K562 (cell line): ENCODE measurements at regions not wholly inside any gene's neighbourhood (a gene's known extent, or its start where the extent isn't known, plus 50 kb on each side); places are given as distances from the start of the nearest gene placed in this dataset.

Source experiments
- ERF ChIP-seq: fragments of 450-650 bp; formaldehyde crosslinking; IDR thresholded peaks from 2 replicates; pipeline ENCODE4 v1.4.0; 2020; ENCODE audit warnings: mild to moderate bottlenecking, mixed read lengths
- TF ChIP-seq, protein P1 (sequence below): sonication (generic); formaldehyde crosslinking; IDR thresholded peaks from 2 replicates; pipeline ENCODE4 v1.4.0; 2020; ENCODE audit warnings: mild to moderate bottlenecking, missing genetic modification reagents

DNA sequence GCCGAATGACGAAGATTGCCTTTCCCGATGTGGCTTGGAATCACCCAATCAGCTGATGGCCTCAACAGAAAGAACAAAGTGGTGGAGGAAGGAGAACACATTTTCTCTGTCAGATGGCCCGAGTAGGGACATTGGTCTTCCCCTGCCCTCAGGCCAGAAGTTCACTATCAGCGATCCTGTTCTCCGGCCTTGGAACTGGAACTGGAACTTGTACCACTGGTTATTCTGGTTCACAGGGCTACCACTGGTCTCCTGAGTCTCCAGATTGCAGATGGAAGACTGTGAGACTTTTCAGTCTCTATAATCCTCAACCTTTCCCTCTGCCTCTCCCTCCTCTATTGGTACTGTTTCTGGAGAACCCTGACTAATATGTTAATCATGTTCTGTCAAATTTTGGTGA is 180.4 kb downstream of the ANKRD30B start:
- TF ChIP-seq, protein P1, sequence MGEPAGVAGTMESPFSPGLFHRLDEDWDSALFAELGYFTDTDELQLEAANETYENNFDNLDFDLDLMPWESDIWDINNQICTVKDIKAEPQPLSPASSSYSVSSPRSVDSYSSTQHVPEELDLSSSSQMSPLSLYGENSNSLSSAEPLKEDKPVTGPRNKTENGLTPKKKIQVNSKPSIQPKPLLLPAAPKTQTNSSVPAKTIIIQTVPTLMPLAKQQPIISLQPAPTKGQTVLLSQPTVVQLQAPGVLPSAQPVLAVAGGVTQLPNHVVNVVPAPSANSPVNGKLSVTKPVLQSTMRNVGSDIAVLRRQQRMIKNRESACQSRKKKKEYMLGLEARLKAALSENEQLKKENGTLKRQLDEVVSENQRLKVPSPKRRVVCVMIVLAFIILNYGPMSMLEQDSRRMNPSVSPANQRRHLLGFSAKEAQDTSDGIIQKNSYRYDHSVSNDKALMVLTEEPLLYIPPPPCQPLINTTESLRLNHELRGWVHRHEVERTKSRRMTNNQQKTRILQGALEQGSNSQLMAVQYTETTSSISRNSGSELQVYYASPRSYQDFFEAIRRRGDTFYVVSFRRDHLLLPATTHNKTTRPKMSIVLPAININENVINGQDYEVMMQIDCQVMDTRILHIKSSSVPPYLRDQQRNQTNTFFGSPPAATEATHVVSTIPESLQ = no peak
- TF ChIP-seq ERF (CRISPR knock-in tag) = no peak
